Muscle of leg (tissue), 3 donors: ENCODE measurements at regions not wholly inside any gene's neighbourhood (a gene's known extent, or its start where the extent isn't known, plus 50 kb on each side); places are given as distances from the start of the nearest gene placed in this dataset.

ENCODE experiments used
- DNase-seq: peaks from one replicate; pipeline ENCODE4 v3.0.0; 2013
- H3K27ac ChIP-seq: one replicate; pipeline ENCODE4 v1.5.1; 2013; ENCODE audit warnings: mild to moderate bottlenecking, low read length, control low read depth
- H3K27me3 ChIP-seq: one replicate; pipeline ENCODE4 v1.6.1; 2013; ENCODE audit warnings: low read length; ENCODE audit not compliant: control insufficient read depth, insufficient read depth
- H3K36me3 ChIP-seq: one replicate; pipeline ENCODE4 v1.6.1; 2013; ENCODE audit warnings: low read length; ENCODE audit not compliant: control insufficient read depth, insufficient read depth
- H3K4me1 ChIP-seq: one replicate; pipeline ENCODE4 v1.6.1; 2013; ENCODE audit warnings: low read length; ENCODE audit not compliant: control insufficient read depth, insufficient read depth
- H3K4me3 ChIP-seq: one replicate; pipeline ENCODE4 v1.5.1; 2013; ENCODE audit warnings: low read length, control low read depth
- H3K9me3 ChIP-seq: replicated peaks from 2 replicates; pipeline ENCODE4 v1.6.1; 2013; ENCODE audit warnings: low read depth, low read length; ENCODE audit not compliant: control insufficient read depth
- WGBS: methylation state at CpG from one replicate; pipeline ENCODE4 v1.1.5; 2013; ENCODE audit warnings: missing lambda C conversion rate; ENCODE audit not compliant: insufficient coverage; 5-methylcytosine and 5-hydroxymethylcytosine counted together

- no CpG with 5 or more reads among the region's 2 CpGs for WGBS
Measured at GRCh38 chr7:80348223-80348622, 163.6 kb downstream of the GNAT3 start.

GRCh38 chr7:80347173-80347572 lies 164.7 kb downstream of the GNAT3 start:
- no peak overlapping the region for H3K4me3 ChIP-seq
- 100% methylated on average over 1 of the region's 1 CpG for WGBS
- H3K36me3 ChIP-seq, result no peaks in the 10 kb centered on the region
- H3K27ac ChIP-seq, result no peak overlapping the region
- no peaks in the 10 kb centered on the region for H3K27me3 ChIP-seq
- no peaks in the 10 kb centered on the region for H3K9me3 ChIP-seq
- peaks cover 3% of the 10 kb centered on the region for H3K4me1 ChIP-seq
- no peak for DNase-seq

More at GRCh38 chr7:80348223-80348622, 163.6 kb downstream of the GNAT3 start:
- peak; percentile 47 for DNase-seq
- no peak overlapping the region for H3K4me3 ChIP-seq
- H3K27ac ChIP-seq, result no peak overlapping the region
- H3K36me3 ChIP-seq, result no peaks in the 10 kb centered on the region
- no peaks in the 10 kb centered on the region for H3K27me3 ChIP-seq
- no peaks in the 10 kb centered on the region for H3K9me3 ChIP-seq
- peaks cover 3% of the 10 kb centered on the region for H3K4me1 ChIP-seq

GRCh38 chr7:80346704-80347103 lies 165.2 kb downstream of the GNAT3 start:
- no peak overlapping the region for H3K4me3 ChIP-seq
- H3K36me3 ChIP-seq, result no peaks in the 10 kb centered on the region
- DNase-seq, result peak; percentile 27
- H3K27ac ChIP-seq, result no peak overlapping the region
- H3K4me1 ChIP-seq, result peaks cover 3% of the 10 kb centered on the region
- WGBS, result 70% methylated on average over 2 of the region's 3 CpGs
- H3K27me3 ChIP-seq, result no peaks in the 10 kb centered on the region
- H3K9me3 ChIP-seq, result no peaks in the 10 kb centered on the region

- H3K27me3 ChIP-seq, result no peaks in the 10 kb centered on the region
- WGBS, result no CpG with 5 or more reads among the region's 7 CpGs
- DNase-seq, result peak; percentile 86
- no peak overlapping the region for H3K4me3 ChIP-seq
- H3K36me3 ChIP-seq, result no peaks in the 10 kb centered on the region
- H3K4me1 ChIP-seq, result peaks cover 3% of the 10 kb centered on the region
- H3K9me3 ChIP-seq, result no peaks in the 10 kb centered on the region
- peak overlapping the region; percentile 74 for H3K27ac ChIP-seq
Measured at GRCh38 chr7:80335511-80336231, 176.2 kb downstream of the GNAT3 start.

- H3K27ac ChIP-seq, result peak overlapping the region; percentile 11
- H3K36me3 ChIP-seq, result no peaks in the 10 kb centered on the region
- H3K4me1 ChIP-seq, result peaks cover 3% of the 10 kb centered on the region
- DNase-seq, result peak; percentile 93
- no peaks in the 10 kb centered on the region for H3K27me3 ChIP-seq
- H3K4me3 ChIP-seq, result no peak overlapping the region
- H3K9me3 ChIP-seq, result no peaks in the 10 kb centered on the region
Measured at GRCh38 chr7:80334908-80335307, 177.0 kb downstream of the GNAT3 start.

GRCh38 chr7:80334196-80334595 lies 177.7 kb downstream of the GNAT3 start:
- no peak overlapping the region for H3K27ac ChIP-seq

GRCh38 chr7:80333040-80333439 lies 178.8 kb downstream of the GNAT3 start:
- H3K27ac ChIP-seq, result no peak overlapping the region
- peaks cover 3% of the 10 kb centered on the region for H3K4me1 ChIP-seq
- H3K9me3 ChIP-seq, result no peaks in the 10 kb centered on the region
- WGBS, result no CpG with 5 or more reads among the region's 1 CpG
- no peaks in the 10 kb centered on the region for H3K36me3 ChIP-seq
- no peak overlapping the region for H3K4me3 ChIP-seq
- H3K27me3 ChIP-seq, result no peaks in the 10 kb centered on the region
- no peak for DNase-seq

More at GRCh38 chr7:80334196-80334595, 177.7 kb downstream of the GNAT3 start:
- Histone ChIP-seq H3K9me3 (no peaks in the 10 kb centered on the region), H3K27me3 (no peaks in the 10 kb centered on the region), H3K36me3 (no peaks in the 10 kb centered on the region), H3K4me3 (no peak overlapping the region), H3K4me1 (peaks cover 3% of the 10 kb centered on the region)
- no CpG with 5 or more reads among the region's 1 CpG for WGBS
- DNase-seq, result peak; percentile 26

- H3K9me3 ChIP-seq, result no peaks in the 10 kb centered on the region
- DNase-seq, result no peak
- no peaks in the 10 kb centered on the region for H3K4me1 ChIP-seq
- H3K4me3 ChIP-seq, result no peak overlapping the region
- H3K27ac ChIP-seq, result no peak overlapping the region
- no peaks in the 10 kb centered on the region for H3K27me3 ChIP-seq
- no peaks in the 10 kb centered on the region for H3K36me3 ChIP-seq
Measured at GRCh38 chr7:80330434-80330833, 181.4 kb downstream of the GNAT3 start.

GRCh38 chr7:80324032-80324431 lies 187.8 kb downstream of the GNAT3 start:
- WGBS, result 0% methylated on average over 1 of the region's 3 CpGs
- Histone ChIP-seq H3K4me1 (no peaks in the 10 kb centered on the region), H3K4me3 (no peak overlapping the region), H3K9me3 (no peaks in the 10 kb centered on the region), H3K36me3 (no peaks in the 10 kb centered on the region), H3K27me3 (no peaks in the 10 kb centered on the region), H3K27ac (no peak overlapping the region)
- DNase-seq, result no peak

GRCh38 chr7:80319461-80319860 lies 184.8 kb downstream of the GNAI1 start:
- no CpG with 5 or more reads among the region's 2 CpGs for WGBS
- Histone ChIP-seq H3K9me3 (no peaks in the 10 kb centered on the region), H3K36me3 (no peaks in the 10 kb centered on the region), H3K27me3 (no peaks in the 10 kb centered on the region), H3K4me3 (no peak overlapping the region), H3K27ac (no peak overlapping the region), H3K4me1 (no peaks in the 10 kb centered on the region)
- no peak for DNase-seq

- H3K27me3 ChIP-seq, result no peaks in the 10 kb centered on the region
- WGBS, result 95% methylated on average over 3 of the region's 3 CpGs
Measured at GRCh38 chr7:80318081-80318480, 183.4 kb downstream of the GNAI1 start.

More at GRCh38 chr7:80318081-80318480, 183.4 kb downstream of the GNAI1 start:
- no peak for DNase-seq
- Histone ChIP-seq H3K36me3 (no peaks in the 10 kb centered on the region), H3K4me3 (no peak overlapping the region), H3K9me3 (no peaks in the 10 kb centered on the region), H3K4me1 (no peaks in the 10 kb centered on the region), H3K27ac (no peak overlapping the region)
